IPS DF 4.7 (cell line): ENCODE measurements at regions not wholly inside any gene's neighbourhood (a gene's known extent, or its start where the extent isn't known, plus 50 kb on each side); places are given as distances from the start of the nearest gene placed in this dataset.

Source experiments
- DNase-seq: peaks from one replicate; pipeline ENCODE4 v3.0.0-alpha.2; 2013; ENCODE audit warnings: low spot score; ENCODE audit errors: extremely low read depth

GRCh38 chr10:4351723-4352413 is 474.1 kb upstream of the AKR1E2 start:
- no peak for DNase-seq

- DNase-seq: no peak
These were observed 478.6 kb upstream of the AKR1E2 start for GRCh38 chr10:4347397-4347796.

- no peak for DNase-seq
These were observed 479.9 kb upstream of the AKR1E2 start for GRCh38 chr10:4345877-4346646.

GRCh38 chr10:4344492-4344994 is 481.5 kb upstream of the AKR1E2 start:
- no peak for DNase-seq

GRCh38 chr10:4343873-4344272 is 482.1 kb upstream of the AKR1E2 start:
- DNase-seq: no peak

- no peak for DNase-seq
These were observed 482.9 kb upstream of the AKR1E2 start for GRCh38 chr10:4343091-4343490.

- no peak for DNase-seq
These were observed 487.2 kb upstream of the AKR1E2 start for GRCh38 chr10:4338768-4339167.

- no peak for DNase-seq
These were observed 488.4 kb upstream of the AKR1E2 start for GRCh38 chr10:4337563-4337962.

- DNase-seq: no peak
These were observed 491.1 kb upstream of the AKR1E2 start for GRCh38 chr10:4334871-4335270.

- DNase-seq: no peak
These were observed 492.0 kb upstream of the AKR1E2 start for GRCh38 chr10:4334015-4334414.

GRCh38 chr10:4333459-4333894 is 492.5 kb upstream of the AKR1E2 start:
- DNase-seq: no peak

GRCh38 chr10:4332764-4333458 is 493.1 kb upstream of the AKR1E2 start:
- DNase-seq: no peak

GRCh38 chr10:4331150-4331549 is 494.9 kb upstream of the AKR1E2 start:
- no peak for DNase-seq

GRCh38 chr10:4330636-4331035 is 495.4 kb upstream of the AKR1E2 start:
- no peak for DNase-seq

GRCh38 chr10:4329225-4329624 is 496.8 kb upstream of the AKR1E2 start:
- DNase-seq: no peak

GRCh38 chr10:4326647-4327046 is 499.4 kb upstream of the AKR1E2 start:
- DNase-seq: no peak

GRCh38 chr10:4319870-4320367 is 506.1 kb upstream of the AKR1E2 start:
- no peak for DNase-seq

GRCh38 chr10:4316161-4316810 is 509.7 kb upstream of the AKR1E2 start:
- no peak for DNase-seq

GRCh38 chr10:4315551-4315950 is 510.5 kb upstream of the AKR1E2 start:
- no peak for DNase-seq

- no peak for DNase-seq
These were observed 513.0 kb upstream of the AKR1E2 start for GRCh38 chr10:4313051-4313450.

- DNase-seq: no peak
These were observed 513.8 kb upstream of the AKR1E2 start for GRCh38 chr10:4312051-4312835.
